Breast epithelium (tissue), 3 donors: ENCODE measurements at regions not wholly inside any gene's neighbourhood (a gene's known extent, or its start where the extent isn't known, plus 50 kb on each side); places are given as distances from the start of the nearest gene placed in this dataset.

ENCODE experiments used
- POLR2A ChIP-seq: fragments of 450-650 bp; IDR thresholded peaks from one replicate; pipeline ENCODE4 v1.6.1; 2016; ENCODE audit warnings: antibody characterized with exemption, mild to moderate bottlenecking, moderate library complexity
- TF ChIP-seq, protein P1 (sequence below), 3 donors: fragments of 450-650 bp; IDR thresholded peaks; one replicate each; pipeline ENCODE4 v1.5.1; 2016 to 2017; ENCODE audit warnings: antibody characterized with exemption in 3 of 3, mild to moderate bottlenecking in 3 of 3, moderate library complexity in 3 of 3

GRCh38 chr1:55827350-55827749, 612.2 kb upstream of the USP24 start:
- no peak for TF ChIP-seq POLR2A
- TF ChIP-seq, protein P1, sequence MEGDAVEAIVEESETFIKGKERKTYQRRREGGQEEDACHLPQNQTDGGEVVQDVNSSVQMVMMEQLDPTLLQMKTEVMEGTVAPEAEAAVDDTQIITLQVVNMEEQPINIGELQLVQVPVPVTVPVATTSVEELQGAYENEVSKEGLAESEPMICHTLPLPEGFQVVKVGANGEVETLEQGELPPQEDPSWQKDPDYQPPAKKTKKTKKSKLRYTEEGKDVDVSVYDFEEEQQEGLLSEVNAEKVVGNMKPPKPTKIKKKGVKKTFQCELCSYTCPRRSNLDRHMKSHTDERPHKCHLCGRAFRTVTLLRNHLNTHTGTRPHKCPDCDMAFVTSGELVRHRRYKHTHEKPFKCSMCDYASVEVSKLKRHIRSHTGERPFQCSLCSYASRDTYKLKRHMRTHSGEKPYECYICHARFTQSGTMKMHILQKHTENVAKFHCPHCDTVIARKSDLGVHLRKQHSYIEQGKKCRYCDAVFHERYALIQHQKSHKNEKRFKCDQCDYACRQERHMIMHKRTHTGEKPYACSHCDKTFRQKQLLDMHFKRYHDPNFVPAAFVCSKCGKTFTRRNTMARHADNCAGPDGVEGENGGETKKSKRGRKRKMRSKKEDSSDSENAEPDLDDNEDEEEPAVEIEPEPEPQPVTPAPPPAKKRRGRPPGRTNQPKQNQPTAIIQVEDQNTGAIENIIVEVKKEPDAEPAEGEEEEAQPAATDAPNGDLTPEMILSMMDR (IDR thresholded peaks at IDR 0.05), result no peak
